GM19463 (cell line): ENCODE measurements at regions not wholly inside any gene's neighbourhood (a gene's known extent, or its start where the extent isn't known, plus 50 kb on each side); places are given as distances from the start of the nearest gene placed in this dataset.
"Not testable (repeated sequence)": the region's sequence is repeated elsewhere in the genome, so short reads cannot be mapped to it uniquely, and the experiment has no call there.

Source experiments
- ATAC-seq: cut with Tn5 transposase; IDR thresholded peaks from one replicate; pipeline ENCODE4 v1.9.1; 2021; ENCODE audit warnings: mild to moderate bottlenecking, moderate library complexity; ENCODE audit not compliant: unreplicated experiment

GRCh38 chr10:131042015-131042414, 269.5 kb downstream of the TCERG1L start:
- not testable (repeated sequence) for ATAC-seq
